BLaER1 treated with 17β-estradiol and CSF1 and Interleukin-3, amounts not matched to agents 10 nM and 100 nM (cell line): ENCODE measurements at regions not wholly inside any gene's neighbourhood (a gene's known extent, or its start where the extent isn't known, plus 50 kb on each side); places are given as distances from the start of the nearest gene placed in this dataset.

Experiments used
- H3K27ac ChIP-seq, 11 experiments: shearing (Covaris generic); formaldehyde crosslinking; 2 replicates each; pipeline ENCODE4 v1.8.1; 2022
- H3K27me3 ChIP-seq, 11 experiments: shearing (Covaris generic); formaldehyde crosslinking; 2 replicates each; pipeline ENCODE4 v1.8.1; 2022
- H3K36me3 ChIP-seq, 11 experiments: shearing (Covaris generic); formaldehyde crosslinking; 2 replicates each; pipeline ENCODE4 v1.8.1; 2022
- H3K4me1 ChIP-seq, 10 experiments: shearing (Covaris generic); formaldehyde crosslinking; 2 replicates each; pipeline ENCODE4 v1.8.1; 2022
- H3K4me2 ChIP-seq, 11 experiments: shearing (Covaris generic); formaldehyde crosslinking; 2 replicates each; pipeline ENCODE4 v1.8.1; 2022
- H3K4me3 ChIP-seq, 10 experiments: shearing (Covaris generic); formaldehyde crosslinking; 2 replicates each; pipeline ENCODE4 v1.8.1; 2022
- H3K9ac ChIP-seq, 11 experiments: shearing (Covaris generic); formaldehyde crosslinking; 2 replicates each; pipeline ENCODE4 v1.8.1; 2022
- H3K9me3 ChIP-seq, 11 experiments: shearing (Covaris generic); formaldehyde crosslinking; replicated peaks in 1 of 11; 2 replicates each; pipeline ENCODE4 v1.8.1; 2022
- H4K20me1 ChIP-seq, 11 experiments: shearing (Covaris generic); formaldehyde crosslinking; 2 replicates each; pipeline ENCODE4 v1.8.1; 2022
- Cebpa-rat ChIP-seq, 11 experiments: shearing (Covaris generic); IDR thresholded peaks; 2 replicates each; pipeline ENCODE4 v1.8.1; 2022

- no peaks in the 10 kb centered on the region for H3K4me1 ChIP-seq
- H3K9me3 ChIP-seq: no peaks in the 10 kb centered on the region
- H3K27me3 ChIP-seq: no peaks in the 10 kb centered on the region
- no peak overlapping the region for H3K9ac ChIP-seq
- no peak overlapping the region for H3K4me3 ChIP-seq
- no peak overlapping the region for H3K27ac ChIP-seq
- no peaks in the 10 kb centered on the region for H4K20me1 ChIP-seq
- no peak for TF ChIP-seq Cebpa-rat (IDR thresholded peaks at IDR 0.05)
- H3K36me3 ChIP-seq: no peaks in the 10 kb centered on the region
- H3K4me2 ChIP-seq: no peak overlapping the region
These were observed 145.8 kb upstream of the SALL3 start for GRCh38 chr18:78833833-78834232.

DNA sequence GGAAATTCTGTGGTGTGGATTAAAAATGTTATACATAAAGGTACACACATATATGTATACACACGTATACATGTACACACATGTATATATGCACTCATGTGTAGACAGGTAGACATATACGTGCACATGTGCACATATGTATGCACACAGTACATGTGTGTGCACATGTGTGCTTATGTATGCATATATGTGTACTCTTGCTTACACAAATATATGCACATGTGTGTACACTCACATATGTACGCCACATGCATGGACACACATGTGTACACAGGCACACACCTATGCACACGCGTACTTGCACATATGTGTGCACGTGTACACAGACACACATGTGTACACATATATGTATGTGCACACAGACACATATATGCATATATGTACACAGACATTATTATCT is 142.8 kb upstream of the SALL3 start:
- Histone ChIP-seq H4K20me1 (no peaks in the 10 kb centered on the region), H3K4me3 (no peak overlapping the region), H3K27me3 (no peaks in the 10 kb centered on the region), H3K36me3 (no peaks in the 10 kb centered on the region), H3K9ac (no peak overlapping the region), H3K4me2 (no peak overlapping the region), H3K4me1 (no peaks in the 10 kb centered on the region), H3K9me3 (no peaks in the 10 kb centered on the region), H3K27ac (no peak overlapping the region)
- TF ChIP-seq Cebpa-rat (IDR thresholded peaks at IDR 0.05): no peak

GRCh38 chr18:78837754-78838153 is 141.9 kb upstream of the SALL3 start:
- no peak for TF ChIP-seq Cebpa-rat (IDR thresholded peaks at IDR 0.05)
- Histone ChIP-seq H3K9ac (no peak overlapping the region), H3K36me3 (no peaks in the 10 kb centered on the region), H3K4me1 (no peaks in the 10 kb centered on the region), H3K9me3 (no peaks in the 10 kb centered on the region), H3K27me3 (no peaks in the 10 kb centered on the region), H3K4me3 (no peak overlapping the region), H4K20me1 (no peaks in the 10 kb centered on the region), H3K27ac (no peak overlapping the region), H3K4me2 (no peak overlapping the region)

- H3K9me3 ChIP-seq: no peaks in the 10 kb centered on the region
- H3K36me3 ChIP-seq: no peaks in the 10 kb centered on the region
- no peak overlapping the region for H3K9ac ChIP-seq
- no peaks in the 10 kb centered on the region for H3K27me3 ChIP-seq
- no peaks in the 10 kb centered on the region for H3K4me1 ChIP-seq
- no peak overlapping the region for H3K4me2 ChIP-seq
- no peak for TF ChIP-seq Cebpa-rat (IDR thresholded peaks at IDR 0.05)
- no peaks in the 10 kb centered on the region for H4K20me1 ChIP-seq
- H3K4me3 ChIP-seq: no peak overlapping the region
- no peak overlapping the region for H3K27ac ChIP-seq
These were observed 141.4 kb upstream of the SALL3 start for GRCh38 chr18:78838183-78838582.

GRCh38 chr18:78849046-78849445 is 130.6 kb upstream of the SALL3 start:
- Histone ChIP-seq H3K4me1 (no peaks in the 10 kb centered on the region), H4K20me1 (no peaks in the 10 kb centered on the region), H3K4me2 (no peak overlapping the region), H3K9ac (no peak overlapping the region), H3K27ac (no peak overlapping the region), H3K9me3 (peaks cover 46 to 79% (median 55%) of the 10 kb centered on the region in 11 experiments), H3K36me3 (no peaks in the 10 kb centered on the region; a peak in 1 of 22 replicates), H3K27me3 (no peaks in the 10 kb centered on the region), H3K4me3 (no peak overlapping the region)
- no peak for TF ChIP-seq Cebpa-rat (IDR thresholded peaks at IDR 0.05)

- Histone ChIP-seq H3K9ac (no peak overlapping the region), H3K27ac (no peak overlapping the region), H3K27me3 (no peaks in the 10 kb centered on the region), H3K4me2 (no peak overlapping the region), H3K4me1 (no peaks in the 10 kb centered on the region), H3K4me3 (no peak overlapping the region), H3K36me3 (no peaks in the 10 kb centered on the region; a peak in 1 of 22 replicates), H3K9me3 (peaks cover 42 to 79% (median 55%) of the 10 kb centered on the region in 11 experiments), H4K20me1 (no peaks in the 10 kb centered on the region)
- TF ChIP-seq Cebpa-rat (IDR thresholded peaks at IDR 0.05): no peak
These were observed 130.2 kb upstream of the SALL3 start for GRCh38 chr18:78849458-78849857.

GRCh38 chr18:78853341-78853740 is 126.3 kb upstream of the SALL3 start:
- Histone ChIP-seq H3K27ac (no peak overlapping the region), H4K20me1 (no peaks in the 10 kb centered on the region), H3K9ac (no peak overlapping the region), H3K4me1 (peaks cover 0 to 16% (median 0%) of the 10 kb centered on the region in 10 experiments; a peak in 4 of 20 replicates), H3K27me3 (no peaks in the 10 kb centered on the region), H3K4me2 (0 out of 22 replicates have a peak overlapping the region, but pooled peaks of 1 of the 11 experiments have one; percentile 3), H3K4me3 (no peak overlapping the region), H3K9me3 (peaks cover 32 to 55% (median 40%) of the 10 kb centered on the region in 11 experiments), H3K36me3 (no peaks in the 10 kb centered on the region)
- TF ChIP-seq Cebpa-rat (IDR thresholded peaks at IDR 0.05): no peak

- peaks cover 0 to 16% (median 0%) of the 10 kb centered on the region in 10 experiments; a peak in 4 of 20 replicates for H3K4me1 ChIP-seq
- H3K9me3 ChIP-seq: peaks cover 24 to 39% (median 29%) of the 10 kb centered on the region in 11 experiments
- TF ChIP-seq Cebpa-rat (IDR thresholded peaks at IDR 0.05): no peak
- no peaks in the 10 kb centered on the region for H4K20me1 ChIP-seq
- no peak overlapping the region for H3K4me2 ChIP-seq
- H3K4me3 ChIP-seq: no peak overlapping the region
- no peaks in the 10 kb centered on the region for H3K27me3 ChIP-seq
- H3K36me3 ChIP-seq: no peaks in the 10 kb centered on the region
- no peak overlapping the region for H3K9ac ChIP-seq
- H3K27ac ChIP-seq: no peak overlapping the region
These were observed 124.4 kb upstream of the SALL3 start for GRCh38 chr18:78855188-78855587.

- Histone ChIP-seq H3K4me2 (peak overlapping the region in 2 of 11 experiments; percentile 25 to 31; a peak in 2 of 22 replicates), H3K27ac (no peak overlapping the region), H3K9ac (no peak overlapping the region), H3K4me1 (peaks cover 0 to 22% (median 0%) of the 10 kb centered on the region in 10 experiments; a peak in 6 of 20 replicates), H3K27me3 (no peaks in the 10 kb centered on the region), H4K20me1 (no peaks in the 10 kb centered on the region), H3K4me3 (no peak overlapping the region), H3K36me3 (no peaks in the 10 kb centered on the region), H3K9me3 (peaks cover 8 to 24% (median 13%) of the 10 kb centered on the region in 11 experiments)
- TF ChIP-seq Cebpa-rat (IDR thresholded peaks at IDR 0.05): no peak
These were observed 122.9 kb upstream of the SALL3 start for GRCh38 chr18:78856569-78857313.
